WTC11 (cell line): ENCODE measurements at regions not wholly inside any gene's neighbourhood (a gene's known extent, or its start where the extent isn't known, plus 50 kb on each side); places are given as distances from the start of the nearest gene placed in this dataset.

ENCODE experiments used
- ATAC-seq: fragments of 200-7000 bp; cut with Tn5 transposase; 2 replicates; pipeline ENCODE4 v1.10.0; 2021; ENCODE audit warnings: mild to moderate bottlenecking, moderate library complexity
- CTCF ChIA-PET: fragments of 300-600 bp; sonication (Branson Sonifier 250); formaldehyde crosslinking; loops from one replicate; lab custom pipeline; 2021; ENCODE audit warnings: antibody characterized with exemption; lab: Charles Lee
- POLR2A ChIA-PET: fragments of 350-600 bp; sonication (Branson Sonifier 250); formaldehyde crosslinking; loops from one replicate; lab custom pipeline; 2021; ENCODE audit warnings: antibody characterized with exemption; lab: Charles Lee
- DNase-seq: peaks from one replicate; pipeline ENCODE4 v3.0.0; 2021; ENCODE audit warnings: low spot score
- H3K27ac Mint-ChIP-seq: 2 replicates; pipeline ENCODE4 v1.8.0; 2021; ENCODE audit warnings: mixed read lengths
- H3K27me3 Mint-ChIP-seq: 2 replicates; pipeline ENCODE4 v1.8.0; 2021; ENCODE audit warnings: low read depth, mild to moderate bottlenecking, moderate library complexity, mixed read lengths
- H3K36me3 Mint-ChIP-seq: 2 replicates; pipeline ENCODE4 v1.8.0; 2021; ENCODE audit warnings: mixed read lengths
- H3K4me1 Mint-ChIP-seq: 2 replicates; pipeline ENCODE4 v1.8.0; 2022; ENCODE audit warnings: mixed read lengths
- H3K4me3 Mint-ChIP-seq: 2 replicates; pipeline ENCODE4 v1.8.0; 2021; ENCODE audit warnings: mild to moderate bottlenecking, moderate library complexity, mixed read lengths
- H3K9me3 Mint-ChIP-seq: 2 replicates; pipeline ENCODE4 v1.8.0; 2021; ENCODE audit warnings: mixed read lengths
- ATF2 ChIP-seq: sonication (generic); formaldehyde crosslinking; IDR thresholded peaks from 2 replicates; pipeline ENCODE4 v1.8.1; 2022; ENCODE audit warnings: low read depth, missing genetic modification reagents, borderline replicate concordance
- CBFB ChIP-seq: sonication (generic); formaldehyde crosslinking; IDR thresholded peaks from 2 replicates; pipeline ENCODE4 v1.8.1; 2022; ENCODE audit warnings: mild to moderate bottlenecking, low read depth, missing genetic modification reagents
- CREM ChIP-seq: sonication (generic); formaldehyde crosslinking; IDR thresholded peaks from 2 replicates; pipeline ENCODE4 v1.8.1; 2022; ENCODE audit warnings: mild to moderate bottlenecking, missing genetic modification reagents, moderate library complexity
- FOXJ3 ChIP-seq: sonication (generic); formaldehyde crosslinking; IDR thresholded peaks from 2 replicates; pipeline ENCODE4 v1.9.0; 2021; ENCODE audit warnings: missing genetic modification reagents, mild to moderate bottlenecking, borderline replicate concordance
- FOXP1 ChIP-seq: sonication (generic); formaldehyde crosslinking; IDR thresholded peaks from 2 replicates; pipeline ENCODE4 v1.8.0; 2022; ENCODE audit warnings: missing genetic modification reagents, mild to moderate bottlenecking, moderate library complexity, borderline replicate concordance
- GTF2I ChIP-seq: fragments of 250-450 bp; sonication (Bioruptor Pico); conservative IDR thresholded peaks from 2 replicates; pipeline ENCODE4 v1.4.0; 2021; ENCODE audit warnings: mild to moderate bottlenecking
- IRF1 ChIP-seq: sonication (generic); formaldehyde crosslinking; IDR thresholded peaks from 2 replicates; pipeline ENCODE4 v1.8.0; 2023; ENCODE audit warnings: missing genetic modification reagents
- NFE2L1 ChIP-seq: sonication (generic); formaldehyde crosslinking; IDR thresholded peaks from 2 replicates; pipeline ENCODE4 v1.8.1; 2023; ENCODE audit warnings: missing genetic modification reagents
- NR1H2 ChIP-seq: sonication (generic); formaldehyde crosslinking; IDR thresholded peaks from 2 replicates; pipeline ENCODE4 v1.9.0; 2021; ENCODE audit warnings: mild to moderate bottlenecking, moderate library complexity, missing genetic modification reagents
- PREB ChIP-seq: sonication (generic); formaldehyde crosslinking; IDR thresholded peaks from 2 replicates; pipeline ENCODE4 v1.8.1; 2022; ENCODE audit warnings: mild to moderate bottlenecking, missing genetic modification reagents, moderate library complexity, borderline replicate concordance
- RELA ChIP-seq: sonication (generic); formaldehyde crosslinking; IDR thresholded peaks from 2 replicates; pipeline ENCODE4 v1.8.1; 2022; ENCODE audit warnings: missing genetic modification reagents, mild to moderate bottlenecking, borderline replicate concordance
- SMAD3 ChIP-seq: sonication (generic); formaldehyde crosslinking; IDR thresholded peaks from 2 replicates; pipeline ENCODE4 v1.8.0; 2022; ENCODE audit warnings: missing genetic modification reagents, mild to moderate bottlenecking, borderline replicate concordance
- SOX15 ChIP-seq: fragments of 250-450 bp; sonication (Bioruptor Pico); IDR thresholded peaks from 2 replicates; pipeline ENCODE4 v1.9.0; 2021; ENCODE audit warnings: mild to moderate bottlenecking
- SP1 ChIP-seq: sonication (generic); formaldehyde crosslinking; conservative IDR thresholded peaks from 2 replicates; pipeline ENCODE4 v1.8.1; 2022; ENCODE audit warnings: missing genetic modification reagents
- TEAD4 ChIP-seq: sonication (generic); formaldehyde crosslinking; IDR thresholded peaks from 2 replicates; pipeline ENCODE4 v1.8.0; 2022; ENCODE audit warnings: mild to moderate bottlenecking, missing genetic modification reagents
- TP53 ChIP-seq: sonication (generic); formaldehyde crosslinking; IDR thresholded peaks from 2 replicates; pipeline ENCODE4 v1.8.1; 2023; ENCODE audit warnings: mild to moderate bottlenecking, missing genetic modification reagents
- ZNF232 ChIP-seq: sonication (generic); formaldehyde crosslinking; IDR thresholded peaks from 2 replicates; pipeline ENCODE4 v1.8.0; 2022; ENCODE audit warnings: mild to moderate bottlenecking, missing genetic modification reagents
- ZNF281 ChIP-seq: sonication (generic); formaldehyde crosslinking; IDR thresholded peaks from 2 replicates; pipeline ENCODE4 v1.8.0; 2023; ENCODE audit warnings: mild to moderate bottlenecking, missing genetic modification reagents
- ZNF317 ChIP-seq: sonication (generic); formaldehyde crosslinking; IDR thresholded peaks from 2 replicates; pipeline ENCODE4 v1.8.1; 2023; ENCODE audit warnings: low read depth, mild to moderate bottlenecking, moderate library complexity, missing genetic modification reagents, borderline replicate concordance
- ZSCAN18 ChIP-seq: fragments of 250-450 bp; sonication (Bioruptor Pico); IDR thresholded peaks from 2 replicates; pipeline ENCODE4 v2.1.2; 2022; ENCODE audit warnings: mild to moderate bottlenecking, moderate library complexity
- TF ChIP-seq, protein P1 (sequence below): sonication (generic); formaldehyde crosslinking; IDR thresholded peaks from 2 replicates; pipeline ENCODE4 v1.8.1; 2022; ENCODE audit warnings: mild to moderate bottlenecking, moderate library complexity, missing genetic modification reagents
- TF ChIP-seq, protein P2 (sequence below): sonication (generic); formaldehyde crosslinking; IDR thresholded peaks from 2 replicates; pipeline ENCODE4 v1.8.1; 2023; ENCODE audit warnings: mild to moderate bottlenecking, missing genetic modification reagents

- CTCF ChIA-PET: interaction anchor here (0.6 to 1.5 kb wide), 3 partner anchors 93 to 202 kb away, joined by 3 read pairs; no protein-coding TSS in a partner anchor
- no peak overlapping the region for H3K27ac Mint-ChIP-seq
- ATAC-seq: peak; percentile 26; the same call in 1 of the 2 replicates
Measured at GRCh38 chr4:152247271-152247975, 288.5 kb downstream of the FBXW7 start.

GRCh38 chr4:152246659-152247058 lies 289.2 kb downstream of the FBXW7 start:
- peaks cover 3% of the 10 kb centered on the region for H3K9me3 Mint-ChIP-seq
- ATAC-seq (no peak), DNase-seq (no peak)
- ChIA-PET CTCF (interaction anchor here (1.5 kb wide), 1 partner anchor 201 kb away, joined by 3 read pairs; no protein-coding TSS in a partner anchor), POLR2A (no interaction called here)
- TF ChIP-seq GTF2I (CRISPR knock-in tag) (no peak), CREM (CRISPR knock-in tag) (no peak)
- no peaks in the 10 kb centered on the region for H3K36me3 Mint-ChIP-seq
- no peak overlapping the region for H3K27ac Mint-ChIP-seq
- no peaks in the 10 kb centered on the region for H3K27me3 Mint-ChIP-seq
- no peak overlapping the region for H3K4me3 Mint-ChIP-seq
- H3K4me1 Mint-ChIP-seq: peaks cover 8% of the 10 kb centered on the region

More at GRCh38 chr4:152247271-152247975, 288.5 kb downstream of the FBXW7 start:
- POLR2A ChIA-PET: no interaction called here
- peak; percentile 20 for DNase-seq
- H3K4me3 Mint-ChIP-seq: no peak overlapping the region
- no peaks in the 10 kb centered on the region for H3K36me3 Mint-ChIP-seq
- peaks cover 8% of the 10 kb centered on the region for H3K4me1 Mint-ChIP-seq
- no peaks in the 10 kb centered on the region for H3K27me3 Mint-ChIP-seq
- no peak for TF ChIP-seq CBFB
- TF ChIP-seq ZNF232 (CRISPR knock-in tag): no peak
- no peak for TF ChIP-seq ZNF317 (CRISPR knock-in tag)
- TF ChIP-seq TP53 (CRISPR knock-in tag): no peak
- TF ChIP-seq ZNF281: no peak
- TF ChIP-seq FOXP1 (CRISPR knock-in tag): no peak
- no peak for TF ChIP-seq SOX15 (CRISPR knock-in tag)
- TF ChIP-seq NR1H2 (CRISPR knock-in tag): no peak
- no peak for TF ChIP-seq GTF2I (CRISPR knock-in tag)
- no peak for TF ChIP-seq ATF2 (CRISPR knock-in tag)
- no peak for TF ChIP-seq TEAD4 (CRISPR knock-in tag)
- TF ChIP-seq IRF1 (CRISPR knock-in tag): no peak
- H3K9me3 Mint-ChIP-seq: peaks cover 10% of the 10 kb centered on the region

DNA sequence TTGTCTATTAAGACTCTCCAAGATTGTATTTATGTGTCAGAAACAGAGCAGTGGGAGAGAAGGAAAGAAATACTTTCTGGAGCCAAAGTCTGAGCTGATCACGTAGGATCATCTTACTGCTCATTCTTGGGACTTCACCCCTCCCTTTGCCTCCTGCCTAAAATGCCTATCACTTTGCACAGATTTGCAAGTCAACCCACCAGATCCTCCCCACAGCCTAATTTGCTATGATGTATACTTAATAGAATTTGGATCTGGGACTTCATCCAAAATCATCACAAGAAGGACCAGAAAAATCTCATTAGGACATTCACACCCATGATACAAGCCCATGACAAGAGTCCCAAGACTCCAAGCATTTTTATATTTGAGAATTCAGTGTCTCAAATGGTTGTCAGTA lies 290.2 kb downstream of the FBXW7 start:
- Mint-ChIP-seq H3K9me3 (no peaks in the 10 kb centered on the region), H3K36me3 (no peaks in the 10 kb centered on the region), H3K4me3 (no peak overlapping the region), H3K4me1 (peaks cover 8% of the 10 kb centered on the region), H3K27me3 (no peaks in the 10 kb centered on the region), H3K27ac (no peak overlapping the region)
- ATAC-seq (no peak), DNase-seq (no peak)
- CTCF ChIA-PET: no interaction called here
- POLR2A ChIA-PET: no interaction called here
- TF ChIP-seq ZSCAN18 (no peak), RELA (CRISPR knock-in tag) (no peak), PREB (CRISPR knock-in tag) (no peak), SMAD3 (no peak), SOX15 (CRISPR knock-in tag) (no peak), NFE2L1 (CRISPR knock-in tag) (no peak), FOXJ3 (CRISPR knock-in tag) (no peak), SP1 (CRISPR knock-in tag) (no peak)
- TF ChIP-seq, protein P1, sequence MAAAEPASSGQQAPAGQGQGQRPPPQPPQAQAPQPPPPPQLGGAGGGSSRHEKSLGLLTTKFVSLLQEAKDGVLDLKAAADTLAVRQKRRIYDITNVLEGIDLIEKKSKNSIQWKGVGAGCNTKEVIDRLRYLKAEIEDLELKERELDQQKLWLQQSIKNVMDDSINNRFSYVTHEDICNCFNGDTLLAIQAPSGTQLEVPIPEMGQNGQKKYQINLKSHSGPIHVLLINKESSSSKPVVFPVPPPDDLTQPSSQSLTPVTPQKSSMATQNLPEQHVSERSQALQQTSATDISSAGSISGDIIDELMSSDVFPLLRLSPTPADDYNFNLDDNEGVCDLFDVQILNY (CRISPR knock-in tag): no peak
- TF ChIP-seq, protein P2, sequence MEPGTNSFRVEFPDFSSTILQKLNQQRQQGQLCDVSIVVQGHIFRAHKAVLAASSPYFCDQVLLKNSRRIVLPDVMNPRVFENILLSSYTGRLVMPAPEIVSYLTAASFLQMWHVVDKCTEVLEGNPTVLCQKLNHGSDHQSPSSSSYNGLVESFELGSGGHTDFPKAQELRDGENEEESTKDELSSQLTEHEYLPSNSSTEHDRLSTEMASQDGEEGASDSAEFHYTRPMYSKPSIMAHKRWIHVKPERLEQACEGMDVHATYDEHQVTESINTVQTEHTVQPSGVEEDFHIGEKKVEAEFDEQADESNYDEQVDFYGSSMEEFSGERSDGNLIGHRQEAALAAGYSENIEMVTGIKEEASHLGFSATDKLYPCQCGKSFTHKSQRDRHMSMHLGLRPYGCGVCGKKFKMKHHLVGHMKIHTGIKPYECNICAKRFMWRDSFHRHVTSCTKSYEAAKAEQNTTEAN (CRISPR knock-in tag): no peak
